ENCODE measurements at regions not wholly inside any gene's neighbourhood (a gene's known extent, or its start where the extent isn't known, plus 50 kb on each side); places are given as distances from the start of the nearest gene placed in this dataset.
"Not testable (repeated sequence)": the region's sequence is repeated elsewhere in the genome, so short reads cannot be mapped to it uniquely, and the experiment has no call there.

DNA sequence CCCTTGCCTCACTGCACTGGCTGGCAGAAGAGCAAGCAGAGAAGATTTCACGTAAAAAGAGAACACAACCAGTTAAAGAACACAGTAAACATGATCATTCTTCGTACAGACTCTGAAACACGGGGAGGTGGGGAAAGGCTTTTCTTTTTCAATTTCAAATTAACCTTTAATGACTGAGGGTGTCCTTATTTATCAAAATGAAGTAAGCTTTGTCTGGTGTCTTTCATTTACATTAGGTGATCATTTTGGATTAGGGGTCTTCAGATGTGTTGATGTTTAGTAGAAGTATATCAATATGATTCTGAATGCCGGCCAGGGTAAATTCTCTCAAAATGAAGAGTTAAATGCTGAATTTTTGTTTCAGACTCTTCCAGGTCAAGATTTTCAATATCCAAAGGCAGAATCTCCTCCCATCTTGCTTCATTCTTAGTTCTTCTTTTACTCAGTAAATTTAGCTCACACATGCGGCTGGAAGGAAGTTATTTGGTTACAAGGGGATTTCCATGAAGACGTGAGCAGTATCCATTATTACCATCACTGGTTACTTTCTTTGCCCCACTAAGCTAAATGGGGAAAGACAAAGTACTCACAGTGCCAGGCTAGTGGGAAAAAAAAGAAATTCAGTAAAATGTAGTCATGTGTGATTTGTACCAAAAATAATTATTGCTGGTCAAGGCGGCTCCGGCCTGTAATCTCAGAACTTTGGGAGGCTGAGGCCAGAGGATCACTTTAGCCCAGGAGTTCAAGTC lies 272.2 kb upstream of the NR2F2 start:
- no peak for DNase-seq (ENCODE audit: low read depth)

DNA sequence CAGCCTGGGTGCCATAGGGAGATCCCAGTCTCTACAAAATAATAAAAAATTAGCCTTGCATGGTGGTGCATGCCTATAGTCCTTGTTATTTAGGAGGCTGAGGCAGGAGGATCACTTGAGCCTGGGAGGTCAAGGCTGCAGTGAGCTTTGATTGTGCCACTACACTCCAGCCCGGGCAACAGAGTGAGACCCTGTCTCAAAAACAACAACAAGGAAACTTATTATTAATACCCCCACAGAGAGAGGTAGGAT lies 271.7 kb upstream of the NR2F2 start:
- DNase-seq (ENCODE audit: low read depth), result not testable (repeated sequence)

GRCh38 chr15:96060591-96060990 lies 269.9 kb upstream of the NR2F2 start:
- DNase-seq (ENCODE audit: low read depth), result not testable (repeated sequence)

DNA sequence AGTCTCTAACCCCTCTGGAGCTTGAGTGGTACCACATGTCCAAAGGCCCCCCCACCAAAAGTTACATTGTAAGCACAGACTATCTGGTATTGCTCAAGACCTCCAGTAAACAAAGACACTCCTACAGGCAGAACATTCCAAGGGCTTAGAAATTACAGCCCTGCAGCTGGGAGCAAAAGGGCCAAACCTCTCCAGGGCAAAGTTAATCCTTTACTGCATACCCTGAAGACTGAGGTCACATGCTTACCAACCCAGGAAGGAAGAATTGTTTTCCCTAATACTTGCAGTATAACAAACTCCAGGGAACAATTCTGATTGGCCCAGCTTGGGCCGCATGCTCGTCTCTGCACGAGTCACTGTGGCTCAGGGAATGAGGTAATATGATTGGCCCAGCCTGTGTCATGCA lies 266.1 kb upstream of the NR2F2 start:
- no peak for DNase-seq (ENCODE audit: low read depth)

DNA sequence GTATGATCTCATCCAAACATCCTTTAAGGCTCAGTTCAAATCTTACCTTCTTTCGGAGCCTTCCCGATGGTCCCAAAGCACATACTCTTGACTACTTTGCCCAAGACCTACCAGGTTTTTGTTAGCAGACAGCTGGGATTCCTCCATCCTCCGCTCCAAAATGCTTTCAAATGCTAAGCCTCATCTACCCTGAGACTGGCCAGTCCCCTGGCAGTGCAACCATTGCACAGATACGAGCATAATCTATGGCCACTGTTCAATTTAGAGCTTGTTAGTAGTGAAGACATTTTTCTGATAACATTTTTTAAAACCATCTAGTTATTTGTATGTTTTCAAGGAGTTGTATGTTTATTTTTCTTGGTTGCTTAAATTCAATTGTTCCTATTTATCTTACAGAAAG lies 264.4 kb upstream of the NR2F2 start:
- DNase-seq (ENCODE audit: low read depth), result no peak

- DNase-seq (ENCODE audit: low read depth), result no peak
Measured at GRCh38 chr15:96066852-96067495, 263.5 kb upstream of the NR2F2 start.

- DNase-seq (ENCODE audit: low read depth), result no peak
Measured at GRCh38 chr15:96067677-96068076, 262.8 kb upstream of the NR2F2 start.

- no peak for DNase-seq (ENCODE audit: low read depth)
Measured at GRCh38 chr15:96068897-96069296, 261.6 kb upstream of the NR2F2 start.

GRCh38 chr15:96070636-96071035 lies 259.9 kb upstream of the NR2F2 start:
- DNase-seq (ENCODE audit: low read depth), result no peak

GRCh38 chr15:96072821-96073220 lies 257.7 kb upstream of the NR2F2 start:
- no peak for DNase-seq (ENCODE audit: low read depth)

- no peak for DNase-seq (ENCODE audit: low read depth)
Measured at GRCh38 chr15:96073908-96074307, 256.6 kb upstream of the NR2F2 start.

DNA sequence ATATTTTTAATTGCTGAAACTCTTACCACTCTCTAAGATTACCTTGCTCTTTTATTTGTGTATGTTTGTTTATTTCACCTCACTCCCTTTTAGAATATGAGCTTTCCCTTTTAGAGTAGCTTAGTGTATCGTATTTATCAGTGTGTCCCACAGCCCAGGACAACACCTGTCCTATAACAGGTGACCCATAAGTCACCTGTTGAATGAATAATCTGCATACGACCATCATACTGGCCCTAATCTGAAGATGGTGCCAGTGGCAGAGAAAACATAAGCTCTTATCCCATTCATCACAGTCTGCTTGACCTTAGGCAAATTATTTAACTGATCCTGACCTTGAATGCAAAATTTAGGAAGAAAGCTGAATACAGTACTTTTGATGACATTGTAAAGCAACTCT lies 254.6 kb upstream of the NR2F2 start:
- DNase-seq (ENCODE audit: low read depth), result no peak

DNA sequence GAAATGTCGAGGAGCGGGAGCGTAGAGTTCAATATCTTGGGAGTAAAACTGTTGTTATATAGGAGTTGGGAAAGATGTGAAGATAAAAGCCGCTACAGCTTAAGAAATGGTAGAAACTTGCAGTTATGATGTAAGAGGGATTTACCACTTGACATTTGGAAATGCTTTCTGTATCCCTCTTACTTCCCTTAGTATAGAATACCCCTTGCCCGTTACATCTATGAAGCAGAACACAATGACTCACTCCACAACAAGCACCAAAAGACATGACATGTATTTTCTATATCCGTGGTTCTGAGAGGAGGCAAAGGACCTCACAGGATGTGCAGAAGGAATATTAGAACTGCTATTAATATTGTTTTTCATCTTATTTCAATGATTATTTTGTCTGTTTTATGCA lies 254.2 kb upstream of the NR2F2 start:
- no peak for DNase-seq (ENCODE audit: low read depth)

DNA sequence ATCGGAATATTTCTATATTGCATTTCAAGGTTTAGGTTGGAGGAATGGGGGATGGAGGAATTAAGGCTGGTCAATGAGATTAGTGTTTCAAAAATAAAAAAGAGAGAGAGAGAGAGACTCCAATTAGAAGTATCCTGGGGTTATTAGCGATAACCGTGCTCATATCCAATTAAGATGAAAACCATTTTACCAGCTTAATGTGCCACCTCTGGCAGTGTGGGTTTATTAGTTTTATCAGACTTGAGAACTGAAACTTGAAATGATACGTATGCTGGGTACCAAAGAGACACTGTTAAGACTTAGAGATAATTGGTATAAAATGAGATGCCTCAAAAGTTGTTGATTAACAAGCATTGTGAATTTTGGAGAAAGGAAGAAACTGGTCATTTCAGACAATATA lies 251.5 kb upstream of the NR2F2 start:
- no peak for DNase-seq (ENCODE audit: low read depth)

GRCh38 chr15:96079882-96080281 lies 250.6 kb upstream of the NR2F2 start:
- DNase-seq (ENCODE audit: low read depth), result no peak

GRCh38 chr15:96086164-96086563 lies 244.3 kb upstream of the NR2F2 start:
- no peak for DNase-seq (ENCODE audit: low read depth)

GRCh38 chr15:96087180-96087884 lies 243.2 kb upstream of the NR2F2 start:
- DNase-seq (ENCODE audit: low read depth), result no peak

DNA sequence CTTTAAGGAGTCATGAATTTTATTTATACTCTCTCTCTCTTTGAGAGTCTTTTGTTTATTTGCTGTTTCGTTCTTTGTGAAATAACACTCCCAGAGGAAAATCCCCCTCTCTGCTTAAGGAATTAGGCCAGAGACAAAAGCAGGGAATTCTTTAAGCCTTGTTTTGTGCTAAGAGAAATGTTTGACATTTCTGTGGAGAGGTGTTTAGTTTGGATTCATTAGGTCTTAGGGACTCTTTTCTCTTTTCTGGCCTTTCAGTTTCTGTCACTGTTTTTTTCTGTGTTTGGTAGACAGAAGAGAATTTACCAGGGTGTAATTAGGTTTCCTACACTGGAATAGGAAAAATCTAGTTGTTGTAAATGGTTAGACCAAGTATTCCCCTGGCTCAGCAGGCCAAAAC lies 241.8 kb upstream of the NR2F2 start:
- DNase-seq (ENCODE audit: low read depth), result no peak

- no peak for DNase-seq (ENCODE audit: low read depth)
Measured at GRCh38 chr15:96089405-96090058, 241.0 kb upstream of the NR2F2 start.

DNA sequence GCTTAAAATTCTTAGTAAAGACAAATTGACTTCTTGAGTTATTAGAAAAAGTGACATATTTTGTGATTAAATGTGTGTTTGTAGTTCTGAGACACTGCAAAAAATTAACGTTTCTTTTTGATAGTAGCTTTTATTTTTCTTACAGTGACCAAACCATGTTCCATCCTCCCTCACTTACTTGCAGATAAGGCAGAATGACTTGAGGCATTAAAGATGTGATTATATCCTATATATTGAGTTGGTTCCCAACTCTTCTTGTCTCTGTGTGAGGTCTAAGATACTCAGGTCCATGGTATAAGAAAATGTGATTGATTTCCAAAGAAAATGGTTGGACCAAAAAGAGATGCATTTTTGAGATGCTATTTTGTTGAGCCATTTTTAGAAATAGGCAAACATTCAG lies 238.3 kb upstream of the NR2F2 start:
- no peak for DNase-seq (ENCODE audit: low read depth)

GRCh38 chr15:96093063-96093462 lies 237.4 kb upstream of the NR2F2 start:
- no peak for DNase-seq (ENCODE audit: low read depth)

DNA sequence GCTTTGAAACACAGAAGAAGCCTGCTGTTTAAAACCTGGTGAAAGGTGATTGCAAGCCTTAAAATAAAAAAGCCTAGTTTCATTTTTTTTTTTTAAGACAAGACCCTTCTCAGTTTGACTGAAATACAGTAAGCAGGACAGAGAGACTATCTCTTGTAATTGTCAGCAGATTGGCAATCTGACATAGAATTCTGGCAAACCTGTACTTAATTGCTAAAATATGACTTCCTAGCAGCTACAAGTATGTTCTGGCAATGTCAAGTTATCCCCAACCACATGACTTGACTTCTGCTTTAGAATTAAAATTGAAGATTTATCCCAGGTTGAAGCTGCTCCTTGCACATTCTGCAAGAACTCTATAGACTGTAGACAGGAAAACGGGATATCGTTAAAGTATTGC lies 232.8 kb upstream of the NR2F2 start:
- DNase-seq (ENCODE audit: low read depth), result no peak

DNA sequence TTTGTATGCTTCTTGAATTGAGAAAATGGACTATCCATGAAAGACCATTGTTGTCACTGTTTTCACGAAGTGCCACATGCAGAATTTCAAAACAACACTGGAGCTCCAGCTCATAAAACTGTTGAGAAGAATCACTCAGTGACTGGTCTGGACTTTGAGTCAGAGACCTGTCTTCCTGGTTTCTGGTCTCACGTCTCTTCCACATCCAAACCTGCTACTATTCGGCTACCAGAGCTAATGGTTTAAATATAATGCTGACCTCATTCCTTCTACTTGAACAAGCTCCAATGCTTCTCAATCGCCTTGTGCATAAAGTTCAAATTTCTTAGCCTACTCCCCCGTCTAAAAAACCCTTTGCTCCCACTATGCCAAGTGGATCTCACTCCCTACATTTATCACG lies 227.9 kb upstream of the NR2F2 start:
- no peak for DNase-seq (ENCODE audit: low read depth)
